HepG2 (cell line): ENCODE measurements at regions not wholly inside any gene's neighbourhood (a gene's known extent, or its start where the extent isn't known, plus 50 kb on each side); places are given as distances from the start of the nearest gene placed in this dataset.

Experiments
- ARNT ChIP-seq: fragments of 450-650 bp; IDR thresholded peaks from 2 replicates; pipeline ENCODE4 v1.6.1; 2017
- FIP1L1 ChIP-seq: fragments of 200-400 bp; formaldehyde crosslinking; IDR thresholded peaks from 2 replicates; pipeline ENCODE4 v1.6.1; 2018; ENCODE audit warnings: low read depth, mild to moderate bottlenecking, low read length, moderate library complexity, borderline replicate concordance; ENCODE audit not compliant: insufficient read depth
- HDAC6 ChIP-seq: fragments of 200-600 bp; sonication (generic); IDR thresholded peaks from 2 replicates; pipeline ENCODE4 v1.7.0; 2017; ENCODE audit warnings: mild to moderate bottlenecking, antibody characterized with exemption, low read length, low read depth
- KDM1A ChIP-seq: IDR thresholded peaks from 2 replicates; pipeline ENCODE4 v1.6.1; 2016; ENCODE audit warnings: missing compliant biosample characterization
- MAFF ChIP-seq: IDR thresholded peaks from 2 replicates; pipeline ENCODE4 v1.6.1; 2011; ENCODE audit warnings: low read depth, low read length, improper control_type of control experiment
- PHF8 ChIP-seq: sonication (generic); formaldehyde crosslinking; IDR thresholded peaks from 2 replicates; pipeline ENCODE4 v1.5.0; 2020; ENCODE audit warnings: missing genetic modification reagents
- POLR2AphosphoS5 ChIP-seq: IDR thresholded peaks from 2 replicates; pipeline ENCODE4 v1.6.1; 2012; ENCODE audit warnings: low read depth, low read length
- SIN3B ChIP-seq: fragments of 150-350 bp; IDR thresholded peaks from 2 replicates; pipeline ENCODE4 v1.6.1; 2014; ENCODE audit warnings: low read length
- ZFP62 ChIP-seq: sonication (generic); formaldehyde crosslinking; IDR thresholded peaks from 2 replicates; pipeline ENCODE4 v1.4.0; 2020; ENCODE audit warnings: missing genetic modification reagents
- ZNF160 ChIP-seq: sonication (generic); formaldehyde crosslinking; IDR thresholded peaks from 2 replicates; pipeline ENCODE4 v1.8.0; 2022; ENCODE audit warnings: mild to moderate bottlenecking, inconsistent platforms, missing genetic modification reagents
- ZNF335 ChIP-seq: sonication (generic); formaldehyde crosslinking; IDR thresholded peaks from 2 replicates; pipeline ENCODE4 v1.4.0; 2020; ENCODE audit warnings: missing genetic modification reagents
- TF ChIP-seq, protein P1 (sequence below): sonication (generic); formaldehyde crosslinking; IDR thresholded peaks from 2 replicates; pipeline ENCODE4 v1.5.0; 2020; ENCODE audit warnings: mild to moderate bottlenecking, missing genetic modification reagents, moderate library complexity
- TF ChIP-seq, protein P2 (sequence below): sonication (generic); formaldehyde crosslinking; IDR thresholded peaks from 2 replicates; pipeline ENCODE4 v1.8.1; 2023; ENCODE audit warnings: mild to moderate bottlenecking, moderate library complexity, missing genetic modification reagents

DNA sequence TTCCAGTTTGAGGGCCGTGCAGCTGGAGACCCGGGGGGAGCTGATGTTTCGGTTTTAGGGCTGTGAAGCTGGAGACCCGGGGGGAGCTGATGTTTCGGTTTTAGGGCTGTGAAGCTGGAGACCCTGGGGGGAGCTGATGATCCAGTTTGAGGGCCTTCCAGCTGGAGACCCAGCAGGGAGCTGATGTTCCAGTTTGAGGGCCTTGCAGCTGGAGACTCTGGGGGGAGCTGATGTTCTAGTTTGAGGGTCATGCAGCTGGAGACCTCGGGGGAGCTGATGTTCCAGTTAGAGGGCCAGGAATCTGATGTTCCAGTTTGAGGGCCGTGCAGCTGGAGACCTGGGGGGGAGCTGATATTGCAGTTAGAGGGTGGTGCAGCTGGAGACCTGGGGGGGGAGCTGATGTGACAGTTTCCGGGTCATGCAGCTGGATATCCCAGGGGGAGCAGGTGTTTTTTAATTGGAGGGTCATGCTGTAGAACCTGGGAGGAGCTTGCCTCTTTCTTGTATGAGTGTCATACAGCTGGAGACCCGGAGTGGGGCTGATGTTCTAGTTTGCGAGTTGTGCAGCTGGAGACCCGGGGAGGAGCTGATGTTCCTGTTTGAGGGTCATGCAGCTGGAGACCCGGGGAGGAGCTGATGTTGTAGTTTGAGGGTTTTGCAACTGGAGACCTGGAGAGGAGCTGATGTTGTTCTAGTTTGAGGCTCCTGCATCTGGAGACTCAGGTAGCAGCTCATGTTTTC lies 153.2 kb downstream of the RTP5 start:
- no peak for TF ChIP-seq SIN3B
- TF ChIP-seq POLR2AphosphoS5, result no peak
- TF ChIP-seq FIP1L1, result no peak
- TF ChIP-seq ZFP62 (CRISPR knock-in tag), result no peak
- no peak for TF ChIP-seq ZNF335 (CRISPR knock-in tag)
- TF ChIP-seq, protein P1, sequence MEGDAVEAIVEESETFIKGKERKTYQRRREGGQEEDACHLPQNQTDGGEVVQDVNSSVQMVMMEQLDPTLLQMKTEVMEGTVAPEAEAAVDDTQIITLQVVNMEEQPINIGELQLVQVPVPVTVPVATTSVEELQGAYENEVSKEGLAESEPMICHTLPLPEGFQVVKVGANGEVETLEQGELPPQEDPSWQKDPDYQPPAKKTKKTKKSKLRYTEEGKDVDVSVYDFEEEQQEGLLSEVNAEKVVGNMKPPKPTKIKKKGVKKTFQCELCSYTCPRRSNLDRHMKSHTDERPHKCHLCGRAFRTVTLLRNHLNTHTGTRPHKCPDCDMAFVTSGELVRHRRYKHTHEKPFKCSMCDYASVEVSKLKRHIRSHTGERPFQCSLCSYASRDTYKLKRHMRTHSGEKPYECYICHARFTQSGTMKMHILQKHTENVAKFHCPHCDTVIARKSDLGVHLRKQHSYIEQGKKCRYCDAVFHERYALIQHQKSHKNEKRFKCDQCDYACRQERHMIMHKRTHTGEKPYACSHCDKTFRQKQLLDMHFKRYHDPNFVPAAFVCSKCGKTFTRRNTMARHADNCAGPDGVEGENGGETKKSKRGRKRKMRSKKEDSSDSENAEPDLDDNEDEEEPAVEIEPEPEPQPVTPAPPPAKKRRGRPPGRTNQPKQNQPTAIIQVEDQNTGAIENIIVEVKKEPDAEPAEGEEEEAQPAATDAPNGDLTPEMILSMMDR (CRISPR knock-in tag), result peak; percentile 75
- no peak for TF ChIP-seq PHF8 (CRISPR knock-in tag)
- TF ChIP-seq HDAC6, result no peak
- TF ChIP-seq KDM1A (CRISPR knock-in tag), result no peak
- no peak for TF ChIP-seq MAFF
- no peak for TF ChIP-seq ARNT
- TF ChIP-seq ZNF160, result no peak
- TF ChIP-seq, protein P2, sequence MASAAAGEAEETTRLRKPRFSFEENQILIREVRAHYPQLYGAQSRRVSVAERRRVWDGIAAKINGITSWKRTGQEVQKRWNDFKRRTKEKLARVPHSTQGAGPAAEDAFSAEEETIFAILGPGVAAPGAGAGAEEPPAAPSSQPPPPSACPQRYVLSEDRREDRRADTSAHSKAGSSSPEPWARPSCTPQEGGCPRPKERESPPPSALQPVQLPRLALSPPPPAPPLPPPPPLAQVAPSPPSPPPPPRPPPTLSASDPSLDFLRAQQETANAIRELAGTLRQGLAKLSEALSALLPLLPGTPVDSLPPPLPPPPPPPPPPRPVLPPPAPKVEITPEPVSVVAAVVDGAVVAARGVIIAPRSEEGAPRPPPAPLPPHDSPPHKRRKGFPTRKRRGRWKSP, result no peak
